ENCODE measurements at regions not wholly inside any gene's neighbourhood (a gene's known extent, or its start where the extent isn't known, plus 50 kb on each side); places are given as distances from the start of the nearest gene placed in this dataset.

GRCh38 chr6:112591329-112591728 lies 244.2 kb downstream of the RFPL4B start:
- Histone ChIP-seq H3K4me1 (ENCODE audit: control insufficient read depth in 1 of 2, insufficient read depth in 2 of 2, low read length in 2 of 2) (no peaks in the 10 kb centered on the region), H3K4me3 (replicated peaks in 1 of 2; ENCODE audit: low read depth in 1 of 2, low read length in 2 of 2) (no peak overlapping the region), H3K36me3 (ENCODE audit: control insufficient read depth in 1 of 2, insufficient read depth in 2 of 2, low read length in 2 of 2) (no peaks in the 10 kb centered on the region), H3K9ac (ENCODE audit: low read length) (no peak overlapping the region), H3K27ac (ENCODE audit: low read depth, low read length) (no peak overlapping the region), H3K27me3 (ENCODE audit: insufficient read depth, low read length) (no peaks in the 10 kb centered on the region), H4K20me1 (ENCODE audit: insufficient read depth) (no peaks in the 10 kb centered on the region), H3K9me2 (ENCODE audit: insufficient read depth) (no peaks in the 10 kb centered on the region), H3K79me2 (ENCODE audit: insufficient read depth, low read length) (no peaks in the 10 kb centered on the region), H2AFZ (ENCODE audit: low read depth, low read length, poor library complexity, severe bottlenecking) (no peak overlapping the region), H3K9me3 (ENCODE audit: control insufficient read depth in 1 of 2, insufficient read depth in 1 of 2, low read depth in 1 of 2, low read length in 2 of 2) (no peaks in the 10 kb centered on the region), H3K4me2 (ENCODE audit: low read length) (no peak overlapping the region)
- RAD21 ChIA-PET (ENCODE audit: low non-redundant PET in 1 of 2, low total read pairs in 2 of 2, uncharacterized antibody in 2 of 2, unreplicated experiment in 2 of 2), result no interaction called here
- BruUV-seq (replicated peaks), result no TSS peak
- ATAC-seq (no peak), DNase-seq (ENCODE audit: low read depth, low spot score) (no peak)
- POLR2A ChIA-PET, result no interaction called here
- no peak for TF ChIP-seq TCF7L2 (IDR thresholded peaks at IDR 0.05; ENCODE audit: borderline replicate concordance, extremely low read depth, insufficient read depth, insufficient read length)
- no peak for TF ChIP-seq EGR1 (IDR thresholded peaks at IDR 0.05; ENCODE audit: low read depth)
- TF ChIP-seq SP1 (IDR thresholded peaks at IDR 0.05; ENCODE audit: low read depth), result no peak
- TF ChIP-seq EZH2phosphoT487 (IDR thresholded peaks at IDR 0.05; ENCODE audit: borderline replicate concordance), result no peak
- TF ChIP-seq SIN3A (IDR thresholded peaks at IDR 0.05; ENCODE audit: low read depth), result no peak
- no peak for TF ChIP-seq POLR2AphosphoS5 (IDR thresholded peaks at IDR 0.05; ENCODE audit: low read depth, low read length)
- no peak for TF ChIP-seq ZBTB33 (IDR thresholded peaks at IDR 0.05; ENCODE audit: extremely low read depth, insufficient replicate concordance, low read length)
- no peak for TF ChIP-seq ZFX (IDR thresholded peaks at IDR 0.05)
- no peak for TF ChIP-seq EZH2 (IDR thresholded peaks at IDR 0.05)
- CTCF ChIA-PET, result no interaction called here
- intact Hi-C loops (cut with micrococcal nuclease), result no loop called here

- H2AFZ ChIP-seq (ENCODE audit: low read depth, low read length, poor library complexity, severe bottlenecking), result no peak overlapping the region
- H3K36me3 ChIP-seq (ENCODE audit: control insufficient read depth in 1 of 2, insufficient read depth in 2 of 2, low read length in 2 of 2), result no peaks in the 10 kb centered on the region
- no peaks in the 10 kb centered on the region for H3K79me2 ChIP-seq (ENCODE audit: insufficient read depth, low read length)
- RAD21 ChIA-PET (ENCODE audit: low non-redundant PET in 1 of 2, low total read pairs in 2 of 2, uncharacterized antibody in 2 of 2, unreplicated experiment in 2 of 2), result no interaction called here
- BruUV-seq (replicated peaks), result no TSS peak
- H3K9ac ChIP-seq (ENCODE audit: low read length), result no peak overlapping the region
- ATAC-seq (no peak), DNase-seq (ENCODE audit: low read depth, low spot score) (no peak)
- no peaks in the 10 kb centered on the region for H3K9me2 ChIP-seq (ENCODE audit: insufficient read depth)
- no peak overlapping the region for H3K4me2 ChIP-seq (ENCODE audit: low read length)
- POLR2A ChIA-PET, result no interaction called here
- no peak overlapping the region for H3K27ac ChIP-seq (ENCODE audit: low read depth, low read length)
- no peak overlapping the region for H3K4me3 ChIP-seq (replicated peaks in 1 of 2; ENCODE audit: low read depth in 1 of 2, low read length in 2 of 2)
- intact Hi-C loops (cut with micrococcal nuclease), result no loop called here
- CTCF ChIA-PET, result no interaction called here
- no peaks in the 10 kb centered on the region for H3K9me3 ChIP-seq (ENCODE audit: control insufficient read depth in 1 of 2, insufficient read depth in 1 of 2, low read depth in 1 of 2, low read length in 2 of 2)
- no peaks in the 10 kb centered on the region for H3K4me1 ChIP-seq (ENCODE audit: control insufficient read depth in 1 of 2, insufficient read depth in 2 of 2, low read length in 2 of 2)
- H4K20me1 ChIP-seq (ENCODE audit: insufficient read depth), result no peaks in the 10 kb centered on the region
- H3K27me3 ChIP-seq (ENCODE audit: insufficient read depth, low read length), result no peaks in the 10 kb centered on the region
- TF ChIP-seq TCF7L2 (IDR thresholded peaks at IDR 0.05; ENCODE audit: borderline replicate concordance, extremely low read depth, insufficient read depth, insufficient read length) (no peak), CTCF (IDR thresholded peaks at IDR 0.05 in 2 of 3, conservative IDR thresholded peaks at IDR 0.05 in 1 of 3; ENCODE audit: borderline replicate concordance in 1 of 3, insufficient read depth in 1 of 3, low read depth in 2 of 3, low read length in 2 of 3) (no peak), FOSL1 (IDR thresholded peaks at IDR 0.05; ENCODE audit: low read depth) (no peak), ZBTB33 (IDR thresholded peaks at IDR 0.05; ENCODE audit: extremely low read depth, insufficient replicate concordance, low read length) (no peak), ZNF274 (IDR thresholded peaks at IDR 0.05; ENCODE audit: low read depth, low read length) (no peak), POLR2AphosphoS5 (IDR thresholded peaks at IDR 0.05; ENCODE audit: low read depth, low read length) (no peak), SP1 (IDR thresholded peaks at IDR 0.05; ENCODE audit: low read depth) (no peak), EZH2 (IDR thresholded peaks at IDR 0.05) (no peak), EZH2phosphoT487 (IDR thresholded peaks at IDR 0.05; ENCODE audit: borderline replicate concordance) (no peak), SRF (IDR thresholded peaks at IDR 0.05; ENCODE audit: low read depth) (no peak), POLR2A (IDR thresholded peaks at IDR 0.05; ENCODE audit: borderline replicate concordance, extremely low read depth, insufficient read depth, insufficient read length) (no peak), SIN3A (IDR thresholded peaks at IDR 0.05; ENCODE audit: low read depth) (no peak), JUND (IDR thresholded peaks at IDR 0.05) (no peak)
These were observed 245.0 kb downstream of the RFPL4B start for GRCh38 chr6:112592159-112592558.
